ENCODE measurements at regions not wholly inside any gene's neighbourhood (a gene's known extent, or its start where the extent isn't known, plus 50 kb on each side); places are given as distances from the start of the nearest gene placed in this dataset.
"Not testable (repeated sequence)": the region's sequence is repeated elsewhere in the genome, so short reads cannot be mapped to it uniquely, and the experiment has no call there.

DNA sequence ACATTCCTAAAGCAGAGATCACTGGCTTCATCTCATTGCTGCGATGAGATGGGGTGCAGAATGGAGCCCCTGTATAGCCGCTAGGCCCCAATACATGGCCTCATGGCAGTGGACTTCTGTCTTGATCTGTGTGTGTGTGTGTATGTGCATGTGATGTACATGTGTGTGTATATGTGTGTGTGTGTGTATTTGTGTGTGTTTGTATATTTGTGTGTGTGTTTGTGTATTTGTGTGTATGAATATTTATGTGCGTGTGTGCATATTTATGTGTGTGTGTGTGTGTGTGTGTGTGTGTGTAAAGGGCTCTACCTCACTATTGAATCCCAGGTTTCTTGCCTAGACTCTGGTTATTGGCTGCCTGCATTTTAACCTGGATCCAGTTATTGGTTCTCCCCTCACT, 958.2 kb downstream of the GRID1 start:
- DNase-seq, result no peak

DNA sequence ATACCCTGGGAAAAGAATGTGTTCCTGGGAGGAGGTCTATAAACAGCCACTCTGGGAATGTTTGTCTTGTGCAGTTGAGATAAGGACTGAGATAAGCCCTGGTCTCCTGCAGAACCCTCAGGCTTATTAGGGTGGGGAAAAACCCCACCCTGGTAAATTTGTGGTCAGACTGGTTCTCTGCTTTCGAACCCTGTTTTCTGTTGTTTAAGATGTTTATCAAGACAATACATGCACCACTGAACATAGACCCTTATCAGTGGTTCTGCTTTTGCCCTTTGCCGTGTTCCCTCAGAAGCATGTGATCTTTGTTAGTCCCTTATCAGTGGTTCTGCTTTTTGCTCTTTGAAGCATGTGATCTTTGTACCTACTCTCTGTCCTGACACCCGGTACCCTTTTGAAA, 956.0 kb downstream of the GRID1 start:
- DNase-seq, result not testable (repeated sequence)

DNA sequence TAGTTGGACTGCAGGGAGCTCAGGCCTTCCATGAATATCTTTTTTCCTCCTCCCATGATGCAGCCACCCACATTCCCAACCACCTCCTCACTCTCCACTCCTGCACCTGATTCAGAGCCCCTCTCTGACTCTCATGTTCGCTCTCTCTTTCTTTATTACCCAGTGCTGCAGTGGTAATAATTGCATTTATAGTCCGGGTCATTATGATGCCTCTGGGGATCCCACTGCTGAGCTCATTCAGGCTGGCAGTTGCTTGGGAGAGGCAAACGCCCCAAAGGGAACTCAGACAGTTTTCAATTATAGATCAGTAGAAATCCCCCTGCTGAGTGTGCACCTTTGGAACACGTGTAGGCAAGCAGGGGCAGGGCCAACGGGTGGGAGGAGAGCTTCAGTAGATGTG, 953.0 kb downstream of the GRID1 start:
- DNase-seq, result no peak

DNA sequence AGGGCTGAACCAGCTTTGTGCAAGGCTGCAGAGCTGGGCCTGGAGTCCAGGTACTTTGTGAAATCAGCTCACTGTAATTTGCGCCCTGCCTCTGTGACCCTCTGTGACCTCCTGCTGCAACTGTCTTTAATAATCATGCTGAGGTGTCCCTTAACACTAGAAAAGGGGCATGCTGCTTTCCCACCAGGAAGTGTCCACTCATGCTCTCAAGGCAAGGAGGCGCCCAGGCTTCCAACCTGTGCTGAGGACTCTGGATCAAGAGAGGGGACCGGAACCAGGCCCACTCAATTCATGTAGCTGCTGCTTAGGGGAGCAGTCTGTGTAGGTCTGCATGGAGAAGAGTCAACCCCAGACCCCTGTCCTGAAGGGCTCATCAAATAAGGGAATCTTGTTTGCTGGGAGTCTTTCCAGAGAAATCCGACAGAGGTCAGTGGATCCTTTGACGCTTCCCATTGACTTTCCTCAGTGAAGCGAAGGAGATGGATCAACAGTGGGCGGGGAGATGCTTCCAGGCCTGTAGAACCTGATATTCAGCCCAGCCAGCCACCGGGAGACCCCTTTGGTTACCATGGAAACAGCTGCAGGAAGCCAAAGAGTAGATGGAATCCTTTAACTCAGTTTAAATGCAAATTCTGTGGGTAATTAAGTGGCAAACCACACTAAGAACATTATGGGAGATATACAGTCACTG, 945.9 kb downstream of the GRID1 start:
- DNase-seq, result no peak

DNA sequence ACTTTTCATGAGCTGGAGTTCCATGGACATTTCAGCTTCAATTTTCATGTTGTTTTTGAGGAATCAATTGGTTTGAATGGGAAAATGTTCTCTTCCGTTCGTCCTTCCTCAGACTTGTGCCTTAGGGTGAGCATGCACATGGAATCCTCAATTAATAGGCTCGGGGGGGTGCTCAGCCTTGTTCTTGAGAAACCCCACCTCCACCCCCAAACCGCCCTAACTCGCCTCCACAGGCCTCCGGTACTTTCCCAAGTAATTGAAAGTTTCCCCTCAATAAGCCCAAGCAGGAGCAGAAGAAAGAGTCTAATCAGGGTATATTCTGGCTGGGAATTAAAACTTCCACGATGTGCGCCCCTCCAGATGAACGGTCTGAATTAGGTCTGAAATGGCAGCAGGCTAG, 945.2 kb downstream of the GRID1 start:
- no peak for DNase-seq

DNA sequence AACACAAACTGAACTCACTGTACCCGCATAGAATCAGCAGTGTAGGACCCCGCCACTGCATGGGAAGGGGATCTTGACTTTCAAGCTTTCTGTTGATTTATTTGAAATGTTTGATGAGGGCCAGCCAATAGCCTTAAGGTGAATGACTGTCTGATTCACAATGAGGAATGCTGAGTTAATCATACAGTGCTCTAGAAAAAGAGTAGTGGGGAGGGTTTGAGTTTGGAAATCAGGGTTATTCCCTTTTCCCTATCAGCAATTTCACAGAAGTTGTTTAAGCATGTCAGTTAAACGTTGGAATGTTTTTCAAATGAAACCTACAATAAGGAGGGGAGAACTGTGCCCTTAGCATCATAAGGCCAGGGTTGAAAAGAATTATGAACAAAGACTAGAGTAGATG, 937.5 kb downstream of the GRID1 start:
- DNase-seq, result no peak

DNA sequence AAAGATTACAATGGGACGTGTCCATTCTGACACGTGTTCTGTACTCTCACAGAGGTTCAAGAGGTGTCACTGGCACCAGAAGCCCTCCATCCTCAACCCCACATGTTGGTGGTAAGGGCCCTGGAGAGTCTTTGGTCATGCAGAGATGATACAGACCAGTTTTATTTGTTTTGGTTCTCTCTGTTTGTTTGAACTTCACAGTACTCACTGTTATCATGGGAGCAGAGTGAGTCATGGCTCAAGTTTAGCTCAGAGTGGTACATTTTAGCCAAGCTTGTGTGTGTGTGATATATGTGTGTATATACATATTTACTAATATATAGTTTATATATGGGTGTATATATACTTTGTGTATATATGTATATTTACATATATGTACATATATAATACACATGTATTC, 935.6 kb downstream of the GRID1 start:
- no peak for DNase-seq

DNA sequence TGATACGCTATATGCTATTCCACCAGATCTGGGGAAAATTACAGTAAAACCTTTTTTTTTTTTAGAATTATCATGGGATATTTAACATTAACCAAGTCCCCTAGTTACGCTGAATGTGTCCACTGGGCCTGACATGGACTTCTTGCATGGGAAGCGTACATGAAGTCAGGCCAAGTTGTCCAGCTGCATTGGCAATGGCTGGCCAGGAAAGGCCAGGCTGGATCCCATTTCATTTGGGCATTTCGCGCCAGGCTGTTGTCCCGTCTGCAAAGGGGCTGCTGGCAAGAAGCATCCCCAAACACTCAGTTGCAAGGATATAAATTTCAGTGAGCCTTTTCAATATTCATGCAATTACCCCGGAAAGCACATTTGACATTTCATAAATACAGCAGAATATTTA, 933.3 kb downstream of the GRID1 start:
- no peak for DNase-seq

DNA sequence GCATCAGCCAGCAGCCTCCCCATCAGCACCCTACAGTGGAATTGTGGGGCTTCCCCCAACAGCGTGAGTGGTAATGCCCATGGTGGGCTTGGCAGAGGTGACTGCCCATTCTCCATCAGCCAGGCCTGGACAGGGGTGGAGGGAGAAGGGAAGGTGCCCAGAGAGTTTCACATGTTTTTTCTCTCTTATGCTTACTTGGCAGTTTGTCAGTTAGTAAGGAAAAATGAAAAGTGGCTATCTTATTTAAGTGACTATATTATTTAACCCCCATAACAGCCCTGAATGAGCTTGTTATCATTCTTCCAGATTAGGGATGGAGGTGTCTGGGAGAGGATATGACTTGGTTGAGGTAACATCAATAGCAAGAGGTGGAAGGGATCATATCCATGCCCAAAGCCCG, 921.7 kb downstream of the GRID1 start:
- no peak for DNase-seq

DNA sequence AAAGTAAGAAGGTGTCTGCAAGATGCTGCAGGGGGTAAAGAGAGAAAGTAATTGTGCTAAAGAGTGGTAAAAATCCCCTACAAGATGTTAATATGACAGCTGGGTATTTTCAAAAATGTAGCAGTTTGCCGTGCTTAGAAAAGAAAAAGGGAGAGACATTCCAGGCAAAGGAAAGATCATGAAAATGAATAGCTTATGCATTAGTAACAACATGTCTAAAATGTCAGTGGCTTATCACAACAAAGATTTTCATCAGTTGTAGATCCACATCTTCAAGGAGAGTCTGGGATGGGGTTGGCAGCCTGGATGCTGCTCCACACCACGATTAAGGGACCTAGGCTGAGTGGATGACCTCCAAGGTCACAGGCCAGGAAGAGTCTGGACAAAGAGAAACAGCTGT, 920.9 kb downstream of the GRID1 start:
- DNase-seq, result no peak

DNA sequence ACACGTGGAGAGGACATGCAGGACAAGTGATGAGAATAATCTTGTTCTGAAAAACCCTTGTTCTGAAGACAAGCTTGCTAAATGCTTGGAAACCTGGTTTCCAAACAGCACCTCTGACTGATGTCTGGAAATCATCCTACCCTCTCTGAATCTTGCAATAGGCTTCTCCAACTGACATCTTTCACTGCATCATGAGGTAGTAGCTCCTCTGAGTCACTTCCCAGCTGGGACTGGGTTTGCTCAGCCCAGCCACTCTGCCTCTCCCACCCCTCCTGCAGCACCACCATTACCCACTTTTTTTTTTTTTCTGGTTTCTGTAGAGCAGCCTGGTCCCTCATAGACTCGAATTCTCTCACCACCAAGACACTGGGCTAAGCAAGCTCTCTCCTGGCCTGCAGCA, 919.8 kb downstream of the GRID1 start:
- no peak for DNase-seq

DNA sequence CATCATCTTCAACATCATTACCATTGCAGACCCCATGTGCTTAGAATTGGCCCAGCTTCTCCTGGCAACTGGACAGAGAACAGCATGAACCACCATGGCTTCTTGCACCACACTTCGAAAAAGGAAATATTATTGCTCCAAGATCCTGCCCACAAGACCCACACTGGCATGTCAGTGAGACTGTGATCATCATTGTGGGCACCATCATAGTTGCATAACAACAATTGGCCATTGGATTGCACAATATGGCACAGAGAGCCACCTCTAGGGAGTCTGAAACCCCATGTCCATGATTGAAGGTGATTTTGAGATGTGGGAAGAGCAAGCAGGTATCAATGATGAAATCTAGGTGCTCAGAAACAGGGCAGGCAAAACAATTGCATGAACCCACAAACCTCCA, 918.9 kb downstream of the GRID1 start:
- DNase-seq, result no peak

DNA sequence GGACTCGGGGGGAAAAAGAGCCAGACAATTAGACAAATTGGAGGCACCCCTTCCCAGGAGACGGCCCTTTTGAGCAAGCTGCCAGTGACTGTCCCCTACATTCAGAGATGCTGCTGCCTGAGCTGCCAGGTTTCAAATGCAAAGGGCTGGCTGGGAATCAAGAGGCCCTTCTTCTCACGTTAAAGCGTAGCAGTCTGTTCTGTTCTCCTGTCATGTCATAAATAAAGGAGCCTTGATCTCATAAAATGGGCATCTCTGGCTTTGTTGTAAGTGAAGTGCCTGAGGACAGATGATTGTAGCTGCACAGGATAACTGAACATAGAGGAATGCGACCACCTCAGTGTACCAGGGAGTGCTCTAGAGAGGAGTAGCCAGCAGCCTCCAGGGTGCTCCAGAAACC, 917.9 kb downstream of the GRID1 start:
- DNase-seq, result no peak

DNA sequence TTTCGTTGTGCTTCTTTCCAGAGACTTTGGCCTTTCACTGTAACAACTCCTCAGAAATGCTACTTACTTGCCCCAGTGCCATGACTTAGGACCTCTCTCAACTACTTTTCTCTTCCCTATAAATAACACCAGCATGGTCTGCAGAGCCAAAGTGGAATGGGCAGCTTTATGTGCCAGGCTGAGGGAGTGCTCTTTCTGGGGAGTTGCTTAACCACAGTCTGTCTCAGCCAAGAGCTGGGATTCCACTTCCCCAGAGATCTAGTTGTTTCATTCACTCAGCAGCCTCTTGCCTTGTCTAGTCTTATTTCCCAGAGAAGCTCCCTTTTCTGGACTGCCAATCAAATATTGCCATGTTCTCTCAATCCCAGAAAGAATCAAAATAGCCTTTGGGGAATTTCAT, 912.2 kb downstream of the GRID1 start:
- DNase-seq, result no peak

DNA sequence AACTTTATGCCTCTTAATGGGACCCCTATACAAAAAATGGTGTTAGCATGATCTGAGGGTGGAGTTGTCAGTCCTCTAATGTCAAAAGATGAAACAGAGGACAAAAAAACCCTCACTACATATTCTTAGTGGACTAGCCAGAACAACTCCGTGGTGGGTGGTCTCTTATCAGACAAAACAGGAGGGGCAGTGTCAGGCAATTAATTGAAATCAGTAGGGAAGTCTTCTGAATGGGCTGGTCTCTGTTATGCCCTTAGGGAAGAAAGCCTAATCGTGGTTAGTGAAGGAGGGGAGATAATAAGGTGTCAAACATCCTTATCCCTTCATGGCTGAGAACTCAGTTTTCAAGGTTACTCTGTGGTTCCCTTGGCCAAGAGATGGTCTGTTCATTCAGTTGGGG, 909.4 kb downstream of the GRID1 start:
- no peak for DNase-seq

DNA sequence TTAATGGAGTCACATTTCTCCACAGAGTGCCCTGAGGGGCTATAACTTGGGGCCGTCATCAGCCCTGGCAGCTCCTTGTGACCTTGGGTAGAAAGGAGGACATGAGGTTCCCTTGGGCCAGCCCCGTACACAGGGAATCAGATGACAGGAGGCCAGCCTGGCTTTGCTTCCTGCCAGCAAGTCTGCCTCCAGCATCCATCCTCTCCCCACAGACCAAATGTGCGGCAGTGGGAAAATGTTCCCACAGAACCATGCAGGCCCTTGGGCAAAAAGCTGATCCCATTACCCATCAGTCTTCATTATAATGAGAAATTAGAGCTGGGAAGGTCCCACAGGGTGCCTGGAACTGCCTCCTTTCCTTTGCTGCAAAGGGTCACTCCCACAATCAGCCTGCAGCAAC, 908.3 kb downstream of the GRID1 start:
- no peak for DNase-seq

DNA sequence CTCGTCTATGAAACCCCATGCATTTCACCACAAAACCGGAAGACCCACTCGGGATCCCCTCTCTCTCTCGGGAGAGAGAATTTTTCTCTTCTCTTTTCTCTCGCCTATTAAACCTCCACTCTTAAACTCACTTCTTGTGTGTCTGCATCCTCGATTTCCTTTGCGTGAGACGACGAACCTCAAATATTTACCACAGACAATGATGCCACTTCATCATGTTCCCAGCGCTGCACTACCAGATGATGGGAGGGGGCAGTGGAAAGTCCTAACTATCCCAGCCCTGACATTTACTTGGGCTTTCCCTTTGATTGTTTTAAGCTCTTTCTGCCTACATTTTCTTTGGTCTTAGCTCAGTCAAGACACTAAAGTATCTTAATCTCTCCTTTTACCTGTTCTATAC, 906.7 kb downstream of the GRID1 start:
- DNase-seq, result no peak

DNA sequence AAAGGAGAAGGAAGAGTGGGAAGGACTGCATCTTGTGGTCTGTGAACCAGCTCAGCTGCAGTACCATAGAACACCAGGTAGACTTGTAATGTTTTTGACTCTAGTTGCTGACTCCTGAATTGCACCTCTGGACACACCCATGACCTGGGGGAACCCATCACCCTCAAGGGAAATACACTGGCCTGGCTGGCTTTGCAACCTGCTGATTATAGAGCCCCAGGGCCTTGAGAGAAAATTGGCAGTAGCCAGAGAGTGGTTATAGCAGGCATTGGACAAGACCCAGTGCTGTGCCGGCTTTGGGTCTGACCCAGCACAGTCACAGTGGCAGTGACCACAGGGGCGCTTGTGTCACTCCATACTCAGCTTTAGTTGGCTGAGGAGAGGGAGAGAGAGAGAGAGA, 902.3 kb downstream of the GRID1 start:
- no peak for DNase-seq

DNA sequence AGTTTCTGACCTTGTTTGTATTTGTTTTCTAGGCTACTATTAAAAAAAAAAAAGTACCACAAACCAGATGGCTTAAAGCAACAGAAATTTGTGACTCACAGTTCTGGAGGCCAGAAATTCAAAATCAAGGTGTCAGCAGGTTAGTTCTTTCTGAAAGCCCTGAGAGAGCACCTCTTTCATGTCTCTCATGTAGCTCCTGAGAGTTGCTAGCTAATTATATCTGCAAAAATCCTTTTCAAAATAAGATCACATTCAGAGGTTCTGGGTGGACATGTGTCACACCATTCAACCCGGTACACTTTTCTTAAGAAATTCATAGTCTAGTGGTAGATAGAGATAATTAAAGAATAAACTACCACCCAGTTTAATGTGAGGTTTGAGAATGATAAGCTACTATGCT, 888.6 kb downstream of the GRID1 start:
- DNase-seq, result no peak

DNA sequence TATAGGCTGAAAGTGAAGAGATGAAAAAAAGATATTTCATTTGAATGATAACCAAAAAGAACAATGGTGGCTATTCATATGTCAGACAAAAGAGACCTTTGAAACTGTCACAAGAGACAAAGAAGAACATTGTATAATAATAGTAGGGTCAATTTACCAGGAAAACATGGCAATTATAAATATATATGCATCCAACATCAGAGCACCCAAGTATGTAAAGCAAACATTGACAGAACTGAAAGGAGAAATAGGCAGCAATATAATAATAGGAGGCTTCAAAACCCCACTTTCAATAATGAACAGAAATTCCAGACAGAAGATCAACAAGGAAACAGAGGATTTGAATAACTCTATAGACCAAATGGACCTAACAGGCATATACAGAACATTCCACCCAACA, 876.2 kb downstream of the GRID1 start:
- DNase-seq, result no peak

DNA sequence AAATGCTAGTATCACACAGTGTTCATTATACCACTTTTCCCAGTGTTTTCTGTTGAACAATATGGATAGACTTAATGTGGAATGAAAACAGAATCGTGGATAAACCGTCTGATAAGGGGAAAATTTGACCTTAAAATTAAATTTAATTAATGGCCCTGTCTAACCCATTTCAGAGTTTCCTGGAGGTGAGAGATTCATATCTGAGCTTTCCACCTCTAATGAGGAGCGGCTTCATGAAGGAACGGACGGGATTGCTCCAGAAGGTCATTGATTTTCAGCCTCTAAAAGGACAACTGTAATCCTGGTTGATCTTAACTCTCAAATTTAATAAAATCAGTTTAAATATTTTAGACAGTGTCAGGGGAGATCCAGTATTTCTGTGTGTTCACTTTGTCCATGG, 874.9 kb downstream of the GRID1 start:
- no peak for DNase-seq

DNA sequence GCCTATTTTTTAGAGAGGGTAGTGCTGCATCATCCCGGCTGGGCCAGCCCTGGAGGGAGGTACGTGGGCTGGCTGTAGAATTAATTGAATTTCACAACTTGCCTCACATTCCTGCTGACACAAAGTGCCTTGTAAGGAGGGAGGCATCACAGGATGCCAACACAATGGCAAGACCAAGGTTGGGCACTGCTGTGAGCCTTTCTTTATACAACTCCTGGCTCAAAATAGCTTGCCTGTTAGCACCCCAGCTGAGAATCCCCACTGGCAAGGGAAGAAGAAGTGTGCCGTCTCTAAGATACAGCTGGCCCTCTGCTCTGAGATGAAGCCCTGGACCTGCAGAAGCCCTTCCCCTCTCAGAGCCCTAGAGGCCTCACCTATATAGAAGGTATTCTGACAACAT, 873.9 kb downstream of the GRID1 start:
- DNase-seq, result no peak

DNA sequence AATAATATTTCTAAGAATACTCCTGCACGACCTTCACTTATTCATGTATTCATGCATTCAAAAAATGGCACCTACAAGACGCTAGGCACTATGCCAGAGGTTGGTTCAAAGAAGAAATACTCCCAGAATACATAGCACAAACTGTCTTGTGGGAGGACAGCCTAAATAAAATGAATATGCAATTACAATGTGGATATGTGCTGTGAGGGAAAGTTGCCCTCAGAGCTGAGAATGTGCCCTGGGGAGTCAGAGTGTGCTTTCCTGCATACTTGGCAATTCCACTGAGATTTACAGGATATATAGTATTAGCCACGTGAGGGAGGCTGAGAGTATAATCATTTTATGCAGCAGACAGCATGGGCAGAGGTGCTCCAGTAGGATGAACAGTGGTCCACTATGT, 872.9 kb downstream of the GRID1 start:
- no peak for DNase-seq

DNA sequence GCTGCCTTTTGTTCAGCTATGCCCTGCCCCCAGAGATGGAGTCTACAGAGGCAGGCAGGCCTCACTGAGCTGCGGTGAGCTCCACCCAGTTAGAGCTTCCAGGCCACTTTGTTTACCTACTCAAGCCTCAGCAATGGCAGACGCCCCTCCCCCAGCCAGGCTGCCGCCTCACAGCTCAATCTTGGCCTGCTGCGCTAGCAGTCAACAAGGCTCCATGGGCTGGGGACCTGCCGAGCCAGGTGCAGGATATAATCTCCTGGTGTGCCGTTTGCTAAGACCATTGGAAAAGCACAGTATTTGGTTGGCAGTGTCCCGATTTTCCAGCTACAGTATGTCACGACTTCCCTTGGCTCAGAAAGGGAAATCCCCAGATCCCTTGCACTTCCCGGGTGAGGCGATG, 862.0 kb downstream of the GRID1 start:
- DNase-seq, result not testable (repeated sequence)

DNA sequence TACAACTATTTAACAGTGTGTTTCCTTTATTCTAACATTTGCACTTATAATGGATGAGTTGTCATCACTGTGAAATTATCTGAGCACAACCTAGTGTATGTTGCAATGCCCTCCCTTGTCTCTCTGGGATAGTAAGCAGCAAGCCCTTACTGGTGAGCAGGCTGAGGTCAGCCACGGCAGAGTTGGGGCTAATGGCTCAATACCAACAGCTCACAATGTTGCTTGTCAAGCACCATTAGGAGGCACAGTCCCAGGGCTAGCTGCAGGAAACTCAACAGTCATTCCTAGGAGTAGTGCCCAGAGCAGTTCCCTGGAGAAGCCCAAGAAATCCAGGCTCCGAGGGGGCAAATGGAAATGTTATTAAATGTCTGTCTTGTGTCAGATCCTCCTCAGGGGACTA, 858.4 kb downstream of the GRID1 start:
- no peak for DNase-seq

DNA sequence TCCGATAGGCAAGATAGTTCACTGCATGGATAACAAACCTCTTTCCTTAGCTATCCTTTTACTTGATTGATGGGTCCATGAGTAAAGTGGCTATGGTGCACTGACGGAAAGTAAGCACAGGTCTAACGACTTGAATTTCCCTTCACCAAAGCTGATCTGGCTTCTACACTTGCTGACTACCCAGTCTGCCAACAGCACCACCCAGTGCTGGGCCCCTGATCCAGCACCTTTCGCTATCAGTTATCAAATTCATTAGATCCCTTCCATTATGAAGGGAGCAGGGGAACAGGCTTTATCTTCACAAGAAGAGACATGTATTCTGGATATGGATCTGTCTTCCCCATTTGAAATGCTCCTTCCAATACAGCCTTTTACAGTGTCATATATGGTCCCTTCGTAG, 855.9 kb downstream of the GRID1 start:
- DNase-seq, result no peak
